ENCODE measurements at regions not wholly inside any gene's neighbourhood (a gene's known extent, or its start where the extent isn't known, plus 50 kb on each side); places are given as distances from the start of the nearest gene placed in this dataset.

GRCh38 chr3:66606126-66606525, 105.3 kb upstream of the LRIG1 start:
- TF ChIP-seq CTCF (tag by site-specific recombination; IDR thresholded peaks at IDR 0.05) (no peak), ZNF585B (tag by site-specific recombination; IDR thresholded peaks at IDR 0.05) (no peak), ZBTB26 (tag by site-specific recombination; optimal IDR thresholded peaks at IDR 0.05) (no peak), ZNF302 (tag by site-specific recombination; IDR thresholded peaks at IDR 0.05; ENCODE audit: low read depth) (no peak), GLIS2 (tag by site-specific recombination; IDR thresholded peaks at IDR 0.05) (no peak), ZNF37A (tag by site-specific recombination; IDR thresholded peaks at IDR 0.05) (no peak), ZNF561 (tag by site-specific recombination; IDR thresholded peaks at IDR 0.05; ENCODE audit: borderline replicate concordance) (no peak), ZNF184 (tag by site-specific recombination; IDR thresholded peaks at IDR 0.05) (no peak)
- TF ChIP-seq, protein P1, sequence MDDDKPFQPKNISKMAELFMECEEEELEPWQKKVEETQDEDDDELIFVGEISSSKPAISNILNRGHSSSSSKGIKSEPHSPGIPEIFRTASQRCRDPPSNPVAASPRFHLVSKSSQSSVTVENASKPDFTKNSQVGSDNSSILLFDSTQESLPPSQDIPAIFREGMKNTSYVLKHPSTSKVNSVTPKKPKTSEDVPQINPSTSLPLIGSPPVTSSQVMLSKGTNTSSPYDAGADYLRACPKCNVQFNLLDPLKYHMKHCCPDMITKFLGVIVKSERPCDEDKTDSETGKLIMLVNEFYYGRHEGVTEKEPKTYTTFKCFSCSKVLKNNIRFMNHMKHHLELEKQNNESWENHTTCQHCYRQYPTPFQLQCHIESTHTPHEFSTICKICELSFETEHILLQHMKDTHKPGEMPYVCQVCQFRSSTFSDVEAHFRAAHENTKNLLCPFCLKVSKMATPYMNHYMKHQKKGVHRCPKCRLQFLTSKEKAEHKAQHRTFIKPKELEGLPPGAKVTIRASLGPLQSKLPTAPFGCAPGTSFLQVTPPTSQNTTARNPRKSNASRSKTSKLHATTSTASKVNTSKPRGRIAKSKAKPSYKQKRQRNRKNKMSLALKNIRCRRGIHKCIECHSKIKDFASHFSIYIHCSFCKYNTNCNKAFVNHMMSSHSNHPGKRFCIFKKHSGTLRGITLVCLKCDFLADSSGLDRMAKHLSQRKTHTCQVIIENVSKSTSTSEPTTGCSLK (tag by site-specific recombination; IDR thresholded peaks at IDR 0.05), result no peak

All from HEK293 (cell line).